ENCODE measurements at regions not wholly inside any gene's neighbourhood (a gene's known extent, or its start where the extent isn't known, plus 50 kb on each side); places are given as distances from the start of the nearest gene placed in this dataset.

DNA sequence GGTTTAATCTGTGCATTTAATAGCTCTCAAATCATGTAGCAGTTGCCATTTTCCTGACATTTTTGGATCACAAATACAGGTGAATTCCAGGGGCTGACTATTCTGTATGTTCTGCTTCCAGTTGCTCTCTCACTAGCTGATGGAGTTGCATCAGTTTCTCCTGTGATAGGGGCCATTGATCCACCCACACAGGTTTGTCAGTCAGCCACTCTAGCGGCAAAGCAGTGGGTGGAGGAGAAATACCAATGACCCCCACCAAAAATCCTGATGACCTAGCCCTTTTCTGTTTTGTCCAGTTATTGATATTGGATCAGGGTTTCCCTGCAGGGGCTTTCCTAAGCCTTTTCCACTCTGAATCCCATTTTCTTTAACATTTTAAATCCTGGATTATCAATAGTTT is 72.3 kb upstream of the BTN3A2 start:
- DNase-seq, result no peak

DNA sequence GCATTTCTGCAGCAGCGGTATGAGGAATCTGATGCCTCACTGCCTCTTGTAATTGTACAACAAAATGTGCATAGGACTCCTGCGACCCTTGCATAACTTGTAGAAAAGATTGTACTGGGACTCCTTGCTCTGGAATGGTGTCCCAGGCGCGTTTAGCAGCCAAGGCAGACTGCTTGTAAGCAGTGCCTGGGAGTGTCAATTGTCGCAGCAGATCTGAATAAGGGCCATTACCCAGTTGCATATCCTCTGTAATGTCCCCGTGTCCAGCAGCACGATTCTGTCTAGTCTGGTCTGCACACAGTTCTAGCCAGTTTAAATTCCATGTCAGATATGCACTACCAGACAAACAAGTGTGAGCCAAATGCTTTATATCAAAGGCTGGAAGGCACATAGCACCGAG is 70.7 kb upstream of the BTN3A2 start:
- no peak for DNase-seq

DNA sequence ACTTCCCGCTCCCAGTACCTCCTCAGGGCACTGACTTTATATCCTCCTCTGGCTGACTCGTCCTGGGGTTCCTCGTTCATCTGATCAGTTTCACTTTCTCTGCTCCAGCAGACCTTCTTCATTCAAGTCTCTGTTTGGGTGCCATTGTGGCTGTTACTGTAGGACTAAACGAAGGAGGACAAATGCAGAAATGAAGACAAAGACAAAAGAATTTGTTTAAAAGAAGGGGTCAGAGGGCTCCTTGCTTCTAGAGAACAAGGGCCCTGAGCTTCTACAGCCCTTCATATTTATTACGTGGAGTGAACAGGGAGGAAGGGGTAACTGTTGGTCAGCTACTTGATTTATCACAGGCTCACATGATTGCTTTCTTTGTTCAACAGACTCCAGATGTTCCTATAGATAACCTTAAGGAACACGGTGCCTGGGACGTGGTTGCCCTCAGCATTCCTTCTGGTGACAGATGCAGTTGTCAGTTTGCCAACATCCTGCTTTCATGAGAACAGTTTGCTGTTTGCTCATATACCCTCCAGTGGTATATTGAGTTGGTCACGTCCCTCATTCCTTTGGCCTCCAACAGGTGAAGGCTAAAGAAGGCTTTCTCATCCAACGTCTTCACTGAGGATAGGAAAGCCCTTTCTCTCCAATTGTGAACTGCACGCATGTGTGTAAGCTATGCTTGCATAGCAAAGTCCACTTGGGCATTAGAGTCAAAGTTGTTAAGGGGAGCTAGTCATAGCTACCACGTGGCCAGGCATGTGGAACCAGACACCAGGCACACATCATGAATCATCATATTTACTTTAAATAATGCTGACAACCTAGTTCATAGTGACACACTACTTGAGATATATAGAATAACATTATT is 69.1 kb upstream of the BTN3A2 start:
- peak; percentile 87 for DNase-seq

DNA sequence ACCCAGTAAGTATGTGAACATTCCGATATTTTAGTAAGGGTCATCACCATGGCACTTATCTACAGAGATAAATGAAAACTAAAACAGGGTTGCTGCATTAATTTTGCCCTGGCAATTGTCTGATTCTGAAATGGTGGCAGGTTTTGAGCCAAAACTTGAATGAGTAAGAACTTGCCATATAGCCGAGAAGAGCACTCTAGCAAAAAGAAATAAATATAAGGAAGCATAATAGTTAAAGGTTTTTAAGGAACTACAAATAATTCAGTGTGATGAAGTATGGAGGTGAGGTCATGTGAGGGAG is 68.5 kb upstream of the BTN3A2 start:
- no peak for DNase-seq

DNA sequence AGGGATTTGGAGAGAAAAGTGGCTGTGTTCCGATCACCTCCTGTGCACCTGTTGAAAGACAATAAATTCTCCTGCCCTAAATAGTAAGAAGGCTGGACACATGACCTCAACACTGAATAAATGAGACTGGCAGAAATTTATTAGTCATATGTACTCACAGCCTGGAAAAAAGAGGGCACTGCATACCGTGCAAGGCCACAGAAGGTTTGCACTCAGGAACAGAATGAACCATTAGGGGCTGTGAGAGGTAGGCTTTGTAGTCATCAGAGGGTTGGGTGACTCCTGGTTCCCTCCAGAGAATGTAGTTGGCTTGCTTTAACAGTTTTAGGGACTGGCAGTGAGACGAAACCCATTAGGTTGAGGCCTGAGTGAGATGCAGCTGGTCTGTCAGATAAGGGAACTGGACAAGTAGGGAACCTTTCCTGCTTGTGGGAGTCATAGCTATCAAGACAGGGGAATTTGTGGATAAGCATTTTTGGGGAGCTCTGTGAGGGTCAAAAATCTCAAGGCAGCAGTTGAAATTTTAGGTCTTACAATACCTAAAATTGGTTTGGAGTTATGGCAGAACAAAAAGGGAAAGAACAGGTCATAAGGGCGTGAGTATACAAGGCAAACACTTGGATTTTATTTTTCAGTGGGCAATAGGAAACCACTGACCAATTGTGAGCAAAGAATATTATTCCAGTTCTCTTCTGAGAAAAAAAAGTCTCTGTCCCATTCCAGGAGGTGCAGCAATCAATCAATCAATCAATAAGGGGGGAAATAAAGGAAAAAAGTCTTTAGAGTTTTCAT is 67.9 kb upstream of the BTN3A2 start:
- peak; percentile 53 for DNase-seq

DNA sequence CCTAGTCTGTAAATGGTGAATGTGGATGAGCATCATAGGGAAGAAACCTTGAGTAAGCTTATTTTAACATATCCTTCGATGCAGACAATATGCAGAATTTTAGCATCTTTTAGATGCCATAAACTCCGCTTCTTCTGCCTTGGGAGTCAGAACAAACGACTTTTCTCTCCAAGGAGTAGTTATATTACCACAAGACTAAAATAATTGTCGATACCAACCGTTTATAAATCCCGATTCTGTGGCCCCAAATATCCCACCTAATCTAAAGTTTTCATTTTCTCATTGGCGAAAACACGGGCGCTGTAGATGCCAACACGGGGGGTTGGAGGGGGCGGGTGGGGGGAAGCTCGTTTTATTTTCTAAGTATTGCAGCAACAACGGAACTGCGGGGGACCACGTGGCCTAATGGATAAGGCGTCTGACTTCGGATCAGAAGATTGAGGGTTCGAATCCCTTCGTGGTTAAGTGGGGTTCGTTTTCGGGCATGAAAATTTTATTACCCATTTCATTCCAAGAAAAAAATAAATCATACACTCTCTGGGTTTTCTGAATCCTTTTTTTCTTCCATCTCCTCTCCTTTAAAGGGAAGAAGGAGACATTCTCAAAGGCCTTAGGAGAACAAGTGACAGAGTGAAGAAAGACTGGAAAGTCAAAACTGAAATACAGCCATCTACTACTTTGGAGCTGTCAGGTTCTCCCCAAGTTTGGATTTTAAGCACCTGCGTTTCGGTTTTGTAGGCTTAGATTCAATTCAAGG is 65.5 kb upstream of the BTN3A2 start:
- DNase-seq, result no peak

DNA sequence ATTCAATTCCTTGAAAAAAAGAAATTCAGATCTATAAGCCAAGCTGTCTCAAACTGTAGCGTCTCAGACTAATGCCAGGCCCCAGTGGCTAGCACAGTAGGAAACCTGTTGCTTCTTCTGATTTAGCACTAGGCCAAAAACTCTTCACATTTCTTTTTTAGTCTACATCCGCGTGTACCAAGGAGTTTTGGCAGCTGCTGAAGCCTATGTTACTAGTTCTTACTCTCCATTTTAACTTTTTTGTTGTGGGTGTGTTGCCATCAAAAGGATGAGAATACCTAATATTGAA is 65.0 kb upstream of the BTN3A2 start:
- no peak for DNase-seq

DNA sequence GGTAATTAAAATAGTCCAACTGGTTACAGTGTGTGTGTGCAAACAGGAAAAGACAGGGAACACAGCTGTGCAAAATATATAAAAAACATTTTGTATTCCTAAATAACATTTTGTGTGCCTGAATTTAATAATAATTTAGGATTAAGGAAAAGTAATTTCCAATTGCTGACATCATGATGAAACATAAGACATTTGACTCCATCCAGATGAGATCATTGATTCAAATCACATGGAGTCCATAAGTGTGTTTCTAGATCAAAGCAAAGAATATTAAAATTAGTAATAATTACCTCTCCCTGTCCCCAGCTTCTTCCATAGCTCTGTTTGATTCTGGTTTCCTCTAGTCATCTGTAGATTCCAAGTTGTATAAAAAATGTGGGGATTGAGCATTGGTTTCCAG is 64.6 kb upstream of the BTN3A2 start:
- DNase-seq, result no peak

DNA sequence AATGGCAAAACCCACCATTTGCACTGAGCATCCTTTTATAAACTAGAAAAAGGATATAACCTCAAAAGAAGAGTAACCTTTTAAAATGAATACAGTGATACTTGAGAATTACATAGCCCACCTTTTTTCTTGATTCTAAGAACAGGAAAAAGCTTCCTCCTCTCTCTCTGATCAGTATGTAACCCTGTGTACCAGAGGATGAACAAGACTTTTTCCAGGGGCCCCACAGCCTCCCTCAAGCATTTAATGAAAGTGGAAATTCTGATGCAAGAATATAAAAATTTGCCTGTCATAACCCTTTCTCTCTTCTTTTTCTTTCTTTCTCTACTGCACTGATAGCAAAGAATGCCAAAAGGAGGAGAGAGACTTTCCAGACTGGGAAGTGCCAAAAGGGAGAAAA is 64.2 kb upstream of the BTN3A2 start:
- DNase-seq, result no peak

DNA sequence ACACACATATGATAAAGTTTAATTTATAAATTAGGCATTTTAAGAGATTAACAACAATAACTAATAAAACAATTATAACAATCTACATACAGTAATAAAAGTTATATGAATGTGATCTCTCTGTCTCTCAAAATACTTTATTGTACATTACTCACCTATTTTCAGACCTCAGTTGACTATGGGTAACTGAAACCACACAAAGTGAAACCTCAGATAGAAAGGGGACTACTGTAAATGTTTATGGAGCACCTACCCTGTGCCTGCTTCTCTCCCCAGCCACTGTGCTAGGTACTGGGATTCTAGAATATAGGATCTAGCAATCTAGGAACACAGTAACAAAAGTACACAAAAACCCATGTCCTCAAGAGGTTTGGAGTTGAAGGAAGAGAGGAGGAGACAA is 63.4 kb upstream of the BTN3A2 start:
- DNase-seq, result no peak

DNA sequence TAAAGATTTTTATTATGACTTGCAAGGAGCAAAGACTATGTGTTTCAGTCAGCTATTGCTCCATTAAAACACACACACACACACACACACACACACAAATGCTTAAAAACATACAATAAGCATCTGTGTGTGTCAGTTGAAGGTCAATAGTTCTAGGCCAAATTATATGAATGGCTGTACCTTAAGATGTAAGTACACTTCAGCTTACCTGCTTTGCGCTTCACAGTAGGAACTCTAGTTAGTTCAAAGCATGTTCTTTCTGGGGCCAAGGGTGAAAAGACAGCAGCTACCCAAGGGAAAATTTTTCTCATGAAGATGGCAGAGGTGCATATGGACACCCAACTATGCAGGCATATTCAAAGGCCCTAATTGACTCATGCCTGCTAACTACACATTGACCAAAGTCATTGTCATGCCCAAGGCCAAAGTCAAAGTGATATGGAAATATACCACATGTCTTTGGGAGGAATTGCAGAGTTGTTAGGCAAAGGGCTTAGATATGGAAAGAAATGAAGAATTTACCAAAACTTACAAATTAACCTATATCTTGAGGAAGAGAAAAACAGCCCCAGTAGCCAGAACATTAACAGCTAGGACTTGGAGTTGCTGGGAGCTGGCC is 61.9 kb upstream of the BTN3A2 start:
- DNase-seq, result no peak

DNA sequence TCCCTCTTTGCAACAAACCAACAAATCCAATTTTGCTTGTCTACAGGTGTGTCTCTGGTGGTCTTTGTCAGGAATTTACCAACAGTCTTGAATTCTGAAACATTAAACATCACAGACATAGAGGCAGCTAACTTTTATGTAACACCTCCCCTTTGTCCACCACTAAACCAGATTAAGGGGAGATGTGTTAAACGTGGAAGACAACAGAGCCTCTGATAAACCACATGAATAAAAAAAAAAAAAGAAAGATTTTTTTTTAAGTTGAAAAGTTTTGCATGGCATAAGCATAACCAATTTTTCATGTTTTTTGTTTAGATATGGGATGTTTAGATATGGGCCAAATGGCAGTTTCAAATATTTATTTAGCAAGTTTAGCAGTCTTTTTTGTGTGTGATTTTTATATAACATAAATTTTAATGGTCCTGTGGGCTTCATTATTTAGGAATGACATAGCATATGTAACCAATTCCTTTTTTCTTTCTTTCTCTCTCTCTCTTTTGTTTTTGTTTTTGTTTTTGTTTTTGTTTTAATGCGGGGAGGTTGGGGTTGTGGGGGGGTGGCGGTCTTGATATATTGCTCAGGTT is 60.7 kb upstream of the BTN3A2 start:
- no peak for DNase-seq

DNA sequence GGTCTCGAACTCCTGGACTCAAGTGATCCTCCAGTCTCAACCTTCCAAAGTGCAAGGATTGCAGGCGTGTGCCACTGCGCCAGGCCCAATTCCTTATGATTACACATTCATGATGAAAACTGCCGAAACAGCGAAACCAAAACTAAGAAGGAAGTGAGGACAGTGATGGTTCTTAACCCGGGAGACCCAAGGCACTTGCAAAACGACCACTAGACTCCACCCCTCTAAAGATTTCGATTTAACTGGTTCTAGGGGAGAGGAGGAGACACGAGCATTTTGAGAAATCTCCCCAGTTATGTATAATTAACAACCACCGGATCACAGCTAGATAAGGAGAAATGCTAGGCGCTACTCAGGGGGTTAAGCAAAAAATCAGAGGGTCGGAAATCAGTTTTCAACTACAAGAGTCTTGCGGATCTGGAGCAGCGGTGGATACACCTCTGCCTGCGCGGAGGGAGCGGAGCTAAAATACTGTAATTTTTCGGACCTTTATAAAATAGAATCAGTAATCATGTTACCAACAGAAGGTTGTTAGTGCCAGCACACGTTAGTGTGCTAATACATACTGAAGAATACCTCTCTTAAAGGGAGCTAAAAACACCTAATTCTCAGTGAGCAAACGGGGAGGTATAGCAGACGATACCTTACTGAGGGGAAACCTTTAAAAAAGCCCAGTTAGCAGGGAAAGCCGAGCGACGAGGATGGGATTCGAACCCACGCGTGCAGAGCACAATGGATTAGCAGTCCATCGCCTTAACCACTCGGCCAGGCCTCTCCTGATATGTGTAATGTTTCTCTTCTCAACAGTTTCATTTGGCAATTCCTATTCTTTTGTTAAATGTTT is 60.0 kb upstream of the BTN3A2 start:
- peak; percentile 66 for DNase-seq

DNA sequence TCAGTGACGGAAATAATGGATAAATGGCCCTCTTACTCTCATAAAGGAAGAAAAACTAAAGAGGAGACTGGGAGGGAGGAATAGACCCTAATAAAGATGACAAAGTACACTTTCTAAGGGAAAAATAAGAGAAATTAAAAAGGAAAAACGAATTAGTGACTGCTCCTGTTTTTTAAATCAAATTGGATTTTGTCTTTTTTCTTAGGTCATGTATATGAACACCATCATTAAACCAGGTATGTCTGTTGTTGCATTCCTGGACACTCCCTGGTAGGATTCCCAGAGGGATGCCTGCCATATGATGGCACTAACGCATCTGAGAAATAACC is 59.4 kb upstream of the BTN3A2 start:
- no peak for DNase-seq

DNA sequence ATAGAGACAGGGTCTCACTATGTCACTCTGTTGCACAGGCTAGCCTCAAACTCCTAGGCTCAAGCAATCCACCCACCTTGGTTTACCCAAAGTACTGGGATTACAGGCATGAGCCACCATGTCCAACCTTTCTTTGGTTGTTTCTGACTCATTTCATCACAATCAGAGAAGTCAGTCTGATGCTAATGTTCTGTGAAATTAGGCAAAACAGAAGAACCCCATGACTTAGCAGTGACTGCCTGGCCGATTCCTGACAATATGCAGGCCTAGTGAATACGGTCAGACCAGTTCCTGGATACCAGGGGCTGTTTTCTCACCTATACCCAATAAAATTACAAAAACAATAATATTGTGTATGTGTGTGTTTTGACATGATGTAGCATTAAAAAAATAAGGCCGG is 58.8 kb upstream of the BTN3A2 start:
- DNase-seq, result no peak

DNA sequence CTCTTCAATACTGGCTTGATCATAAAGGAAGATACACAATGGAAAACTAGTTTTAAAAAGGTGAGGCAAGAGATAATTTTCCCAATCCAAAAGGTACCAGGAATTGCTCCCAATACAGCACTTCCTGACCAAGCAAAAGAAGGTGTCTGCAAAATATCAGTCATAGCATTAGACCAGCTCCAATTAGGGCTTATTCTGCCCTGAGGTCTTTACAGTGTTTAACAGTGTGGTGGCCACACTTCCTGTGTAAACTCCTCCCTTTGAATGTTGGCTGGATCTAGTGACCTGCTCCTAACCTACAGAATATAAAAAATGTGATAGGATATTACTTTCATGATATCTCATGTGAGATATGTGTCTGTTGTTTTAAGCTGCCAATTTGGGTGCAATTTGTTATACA is 57.1 kb upstream of the BTN3A2 start:
- DNase-seq, result no peak

DNA sequence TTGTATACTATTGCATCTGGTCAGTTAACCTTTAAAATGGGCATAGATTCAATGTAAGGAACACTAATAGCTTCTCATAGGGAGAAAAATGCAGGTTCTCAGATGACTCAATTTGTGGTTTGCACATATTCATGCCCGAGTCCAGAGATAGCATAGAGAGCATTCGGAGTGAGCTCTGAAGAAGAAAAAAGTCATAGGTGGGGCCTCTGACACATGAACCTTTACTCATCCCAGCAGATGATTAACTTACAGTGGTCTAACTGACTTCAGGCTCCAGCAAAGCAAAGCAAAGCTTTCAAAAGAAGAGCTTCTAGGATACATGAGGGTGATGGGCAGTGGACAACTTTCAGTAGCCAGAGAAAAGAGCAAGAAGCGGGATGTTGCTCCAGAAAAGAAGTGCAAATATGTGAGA is 55.3 kb upstream of the BTN3A2 start:
- no peak for DNase-seq

DNA sequence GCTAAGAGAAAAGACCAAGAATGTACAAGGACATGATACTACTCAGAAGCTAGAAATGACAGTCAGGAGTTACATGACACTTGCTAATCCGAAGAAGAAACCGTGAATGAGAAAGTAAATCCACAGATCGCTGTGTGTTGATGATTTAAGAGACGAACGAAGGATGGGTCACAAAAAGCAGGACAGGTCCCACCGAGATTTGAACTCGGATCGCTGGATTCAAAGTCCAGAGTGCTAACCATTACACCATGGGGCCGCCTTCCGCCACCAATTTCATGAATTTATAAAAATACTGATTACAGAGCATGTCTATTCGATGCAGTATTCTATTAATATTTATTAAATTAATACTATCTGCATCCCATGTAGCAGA is 54.0 kb upstream of the BTN3A2 start:
- DNase-seq, result peak; percentile 56

DNA sequence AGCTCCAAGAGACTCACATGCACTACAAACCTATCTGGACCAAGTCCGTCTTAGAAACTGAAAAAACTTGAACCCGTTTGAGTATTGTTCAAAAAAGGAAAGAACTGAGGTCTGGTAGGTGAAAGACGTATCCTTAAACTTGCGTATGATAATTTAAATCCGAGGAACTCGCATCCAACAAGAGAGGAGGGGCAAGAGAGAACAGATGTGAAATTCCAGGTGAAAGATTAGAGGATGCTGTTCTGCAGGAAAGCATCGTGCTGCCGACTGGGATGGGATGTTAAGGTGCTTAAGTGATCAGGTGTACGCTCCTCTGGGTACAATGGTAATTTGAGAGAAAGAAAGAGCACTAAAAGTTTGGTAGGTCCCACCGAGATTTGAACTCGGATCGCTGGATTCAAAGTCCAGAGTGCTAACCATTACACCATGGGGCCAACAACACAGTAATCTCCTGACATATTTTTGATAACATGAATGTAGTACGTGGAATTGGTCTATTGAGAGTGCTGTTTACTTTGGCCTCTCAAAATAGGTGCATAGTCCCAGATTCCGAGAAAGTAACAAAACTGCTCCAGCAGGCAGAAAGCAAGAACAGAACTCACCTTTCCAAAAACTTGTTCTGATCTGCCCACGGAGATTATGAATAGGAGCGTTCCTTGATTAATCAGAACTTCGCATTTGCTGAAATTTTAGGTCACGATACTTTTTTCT is 53.5 kb upstream of the BTN3A2 start:
- peak; percentile 75 for DNase-seq

DNA sequence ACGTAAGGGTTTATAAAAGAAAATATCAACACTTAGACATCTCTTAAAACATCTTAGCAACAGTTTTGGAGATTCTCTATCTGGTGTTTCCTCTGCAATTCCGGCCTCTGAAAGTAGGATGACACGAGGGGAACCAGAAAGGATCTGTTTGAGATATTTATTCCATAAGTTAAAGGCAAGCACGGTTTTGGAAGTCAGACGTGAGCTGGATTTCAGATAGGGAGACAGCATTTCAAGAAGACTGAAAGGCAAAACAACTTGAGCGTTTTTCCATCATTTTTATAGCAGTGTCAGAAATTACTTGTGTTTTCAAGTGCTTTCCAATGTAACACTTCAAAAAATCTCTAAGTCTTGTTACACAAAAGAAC is 52.9 kb upstream of the BTN3A2 start:
- DNase-seq, result peak; percentile 37

DNA sequence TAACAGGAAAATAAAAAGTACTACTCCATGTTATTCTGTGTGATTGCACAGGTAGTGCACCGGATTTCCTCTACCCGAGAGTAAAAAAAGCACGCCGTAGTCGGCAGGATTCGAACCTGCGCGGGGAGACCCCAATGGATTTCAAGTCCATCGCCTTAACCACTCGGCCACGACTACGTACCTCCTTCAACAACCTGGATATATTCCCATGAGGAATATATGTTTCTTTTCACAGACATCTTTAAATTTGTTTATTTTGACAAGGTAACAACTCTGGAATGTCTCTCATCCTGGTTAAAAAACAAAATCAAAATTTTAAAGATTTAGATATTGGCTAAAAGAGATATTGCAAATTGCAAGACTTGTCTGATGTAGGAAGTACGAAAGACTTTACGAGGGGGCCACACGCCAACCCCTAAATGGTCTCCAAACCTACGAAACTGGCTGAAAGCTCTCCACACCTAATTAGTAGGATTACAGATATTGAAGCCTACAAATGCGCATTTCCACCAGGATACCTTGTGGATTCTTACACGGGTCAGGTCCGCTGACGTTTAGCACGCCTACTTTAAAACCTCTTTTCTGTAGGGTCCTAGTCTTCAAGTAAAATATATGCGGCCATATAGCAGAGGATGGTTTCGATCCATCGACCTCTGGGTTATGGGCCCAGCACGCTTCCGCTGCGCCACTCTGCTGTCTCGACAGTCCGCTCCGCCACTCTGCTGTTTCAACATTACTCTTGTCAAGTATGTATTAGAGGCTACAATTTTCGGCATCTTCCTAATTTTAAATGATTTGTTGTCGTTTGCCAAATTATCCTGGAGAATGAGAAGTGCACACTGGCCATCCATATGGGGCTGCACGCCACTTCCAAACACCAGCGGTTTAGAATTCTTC is 52.2 kb upstream of the BTN3A2 start:
- peak; percentile 75 for DNase-seq

Measured in dermis blood vessel endothelial cell (primary cell).